DND-41 (cell line): ENCODE measurements at regions not wholly inside any gene's neighbourhood (a gene's known extent, or its start where the extent isn't known, plus 50 kb on each side); places are given as distances from the start of the nearest gene placed in this dataset.

ENCODE experiments used
- ATAC-seq: fragments of 200-7000 bp; cut with Tn5 transposase; 3 replicates; pipeline ENCODE4 v1.9.1; 2021; ENCODE audit warnings: low read depth; ENCODE audit not compliant: insufficient read depth
- DNase-seq: peaks from one replicate; pipeline ENCODE4 v3.0.0-alpha.2; 2020
- H2AFZ ChIP-seq: 2 replicates; pipeline ENCODE4 v1.6.0; 2012; ENCODE audit warnings: low read depth, low read length
- H3K27ac ChIP-seq: 2 replicates; pipeline ENCODE4 v1.5.1; 2012; ENCODE audit warnings: low read length, inconsistent platforms
- H3K27me3 ChIP-seq: fragments of 200-600 bp; sonication (generic); 2 replicates; pipeline ENCODE4 v1.6.0; 2012; ENCODE audit warnings: low read length, mild to moderate bottlenecking, inconsistent platforms; ENCODE audit not compliant: insufficient read depth, poor library complexity
- H3K36me3 ChIP-seq: 2 replicates; pipeline ENCODE4 v1.5.1; 2012; ENCODE audit warnings: low read length, inconsistent platforms; ENCODE audit not compliant: insufficient read depth
- H3K4me1 ChIP-seq: 2 replicates; pipeline ENCODE4 v1.5.1; 2012; ENCODE audit warnings: mild to moderate bottlenecking, low read length; ENCODE audit not compliant: insufficient read depth
- H3K4me2 ChIP-seq: 2 replicates; pipeline ENCODE4 v1.6.0; 2012; ENCODE audit warnings: mild to moderate bottlenecking, moderate library complexity, low read length, inconsistent platforms; ENCODE audit not compliant: insufficient read depth
- H3K4me3 ChIP-seq, 2 experiments: fragments of 200-600 bp in 1 of 2; shearing (Covaris generic) in 1 of 2; 2 replicates each; pipeline ENCODE4 v1.5.1; 2012 to 2016; ENCODE audit warnings: inconsistent platforms in 2 of 2, low read length in 2 of 2, mild to moderate bottlenecking in 2 of 2, low read depth in 1 of 2, moderate library complexity in 1 of 2
- H3K79me2 ChIP-seq: 2 replicates; pipeline ENCODE4 v1.6.0; 2012; ENCODE audit warnings: low read length, inconsistent platforms; ENCODE audit not compliant: insufficient read depth
- H3K9ac ChIP-seq: 2 replicates; pipeline ENCODE4 v1.6.0; 2012; ENCODE audit warnings: low read depth, mild to moderate bottlenecking, inconsistent platforms, low read length, moderate library complexity
- H3K9me3 ChIP-seq: 2 replicates; pipeline ENCODE4 v1.5.1; 2012; ENCODE audit warnings: low read length, moderate library complexity, mild to moderate bottlenecking, inconsistent platforms; ENCODE audit not compliant: insufficient read depth, severe bottlenecking
- H4K20me1 ChIP-seq: 2 replicates; pipeline ENCODE4 v1.6.0; 2012; ENCODE audit warnings: low read length; ENCODE audit not compliant: insufficient read depth
- EZH2 ChIP-seq: IDR thresholded peaks from 3 replicates; pipeline ENCODE4 v1.6.1; 2012; ENCODE audit warnings: borderline replicate concordance, low read depth, mild to moderate bottlenecking, moderate library complexity, low read length, inconsistent platforms; ENCODE audit not compliant: severe bottlenecking
- TF ChIP-seq, protein P1 (sequence below): IDR thresholded peaks from 2 replicates; pipeline ENCODE4 v1.5.1; 2012; ENCODE audit warnings: borderline replicate concordance, low read length, moderate library complexity, mild to moderate bottlenecking; ENCODE audit not compliant: poor library complexity, severe bottlenecking; ENCODE audit errors: extremely low read depth

DNA sequence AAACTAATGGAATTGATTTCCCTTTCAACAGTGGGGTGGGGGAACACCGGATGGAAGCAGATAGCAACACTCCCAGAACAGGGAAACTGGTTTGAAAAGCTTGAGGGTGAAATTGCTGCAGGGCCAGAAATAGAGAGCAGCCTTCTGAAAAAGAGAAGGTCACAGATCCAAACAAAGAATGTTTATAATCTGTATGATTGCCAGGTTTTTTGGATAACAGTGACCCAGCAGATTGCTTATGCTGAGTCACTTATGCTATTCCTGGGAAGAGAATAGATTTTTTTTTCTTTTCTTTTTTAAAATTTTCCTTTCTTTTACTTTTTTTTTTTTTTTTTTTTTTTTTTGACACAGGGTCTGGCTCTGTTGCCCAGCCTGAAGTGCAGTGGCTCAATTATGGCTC lies 641.3 kb downstream of the KCNJ2 start:
- ATAC-seq, result no peak
- Histone ChIP-seq H3K9me3 (no peaks in the 10 kb centered on the region), H2AFZ (no peak overlapping the region), H3K4me3 (no peak overlapping the region), H3K27me3 (no peaks in the 10 kb centered on the region), H3K36me3 (no peaks in the 10 kb centered on the region), H3K9ac (no peak overlapping the region), H3K4me1 (no peaks in the 10 kb centered on the region), H3K27ac (no peak overlapping the region), H3K79me2 (no peaks in the 10 kb centered on the region), H3K4me2 (no peak overlapping the region), H4K20me1 (no peaks in the 10 kb centered on the region)
- no peak for DNase-seq
- TF ChIP-seq EZH2, result no peak
- TF ChIP-seq, protein P1, sequence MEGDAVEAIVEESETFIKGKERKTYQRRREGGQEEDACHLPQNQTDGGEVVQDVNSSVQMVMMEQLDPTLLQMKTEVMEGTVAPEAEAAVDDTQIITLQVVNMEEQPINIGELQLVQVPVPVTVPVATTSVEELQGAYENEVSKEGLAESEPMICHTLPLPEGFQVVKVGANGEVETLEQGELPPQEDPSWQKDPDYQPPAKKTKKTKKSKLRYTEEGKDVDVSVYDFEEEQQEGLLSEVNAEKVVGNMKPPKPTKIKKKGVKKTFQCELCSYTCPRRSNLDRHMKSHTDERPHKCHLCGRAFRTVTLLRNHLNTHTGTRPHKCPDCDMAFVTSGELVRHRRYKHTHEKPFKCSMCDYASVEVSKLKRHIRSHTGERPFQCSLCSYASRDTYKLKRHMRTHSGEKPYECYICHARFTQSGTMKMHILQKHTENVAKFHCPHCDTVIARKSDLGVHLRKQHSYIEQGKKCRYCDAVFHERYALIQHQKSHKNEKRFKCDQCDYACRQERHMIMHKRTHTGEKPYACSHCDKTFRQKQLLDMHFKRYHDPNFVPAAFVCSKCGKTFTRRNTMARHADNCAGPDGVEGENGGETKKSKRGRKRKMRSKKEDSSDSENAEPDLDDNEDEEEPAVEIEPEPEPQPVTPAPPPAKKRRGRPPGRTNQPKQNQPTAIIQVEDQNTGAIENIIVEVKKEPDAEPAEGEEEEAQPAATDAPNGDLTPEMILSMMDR, result no peak

- ATAC-seq, result no peak
- Histone ChIP-seq H3K27me3 (no peaks in the 10 kb centered on the region), H3K9ac (no peak overlapping the region), H4K20me1 (no peaks in the 10 kb centered on the region), H3K27ac (no peak overlapping the region), H2AFZ (no peak overlapping the region), H3K4me3 (no peak overlapping the region), H3K4me1 (no peaks in the 10 kb centered on the region), H3K9me3 (no peaks in the 10 kb centered on the region), H3K36me3 (no peaks in the 10 kb centered on the region), H3K4me2 (no peak overlapping the region), H3K79me2 (no peaks in the 10 kb centered on the region)
- no peak for TF ChIP-seq EZH2
- TF ChIP-seq, protein P1, result no peak
- DNase-seq, result no peak
Observed at GRCh38 chr17:70813355-70813930, 644.1 kb downstream of the KCNJ2 start.

GRCh38 chr17:70819183-70819582 lies 649.9 kb downstream of the KCNJ2 start:
- ATAC-seq (no peak), DNase-seq (no peak)
- Histone ChIP-seq H3K4me3 (no peak overlapping the region), H3K36me3 (no peaks in the 10 kb centered on the region), H3K4me1 (no peaks in the 10 kb centered on the region), H3K9ac (no peak overlapping the region), H2AFZ (no peak overlapping the region), H4K20me1 (no peaks in the 10 kb centered on the region), H3K9me3 (no peaks in the 10 kb centered on the region), H3K27ac (no peak overlapping the region), H3K27me3 (no peaks in the 10 kb centered on the region), H3K79me2 (no peaks in the 10 kb centered on the region), H3K4me2 (no peak overlapping the region)
- no peak for TF ChIP-seq EZH2
- TF ChIP-seq, protein P1, result no peak

- Histone ChIP-seq H3K9ac (no peak overlapping the region), H3K79me2 (no peaks in the 10 kb centered on the region), H3K4me1 (no peaks in the 10 kb centered on the region), H3K27me3 (no peaks in the 10 kb centered on the region), H3K9me3 (no peaks in the 10 kb centered on the region), H3K27ac (no peak overlapping the region), H4K20me1 (no peaks in the 10 kb centered on the region), H3K36me3 (no peaks in the 10 kb centered on the region), H3K4me2 (no peak overlapping the region), H3K4me3 (no peak overlapping the region), H2AFZ (no peak overlapping the region)
- TF ChIP-seq EZH2, result no peak
- TF ChIP-seq, protein P1, result no peak
- DNase-seq (no peak), ATAC-seq (no peak)
Observed at GRCh38 chr17:70820276-70820675, 650.9 kb downstream of the KCNJ2 start.
